OCI-LY3 (cell line): ENCODE measurements at regions not wholly inside any gene's neighbourhood (a gene's known extent, or its start where the extent isn't known, plus 50 kb on each side); places are given as distances from the start of the nearest gene placed in this dataset.

Experiments
- H2AFZ ChIP-seq: fragments of 200-600, 300-600 bp; shearing (Covaris generic); 2 replicates; pipeline ENCODE4 v1.6.0; 2014; ENCODE audit warnings: antibody characterized with exemption, low read depth, low read length
- H3K27ac ChIP-seq: fragments of 200-600, 300-600 bp; sonication (generic); 2 replicates; pipeline ENCODE4 v1.5.1; 2014; ENCODE audit warnings: mild to moderate bottlenecking, low read length, moderate library complexity, mixed read lengths
- H3K27me3 ChIP-seq: fragments of 200-600, 300-600 bp; sonication (generic); 2 replicates; pipeline ENCODE4 v1.6.1; 2014; ENCODE audit warnings: low read depth, low read length, mixed read lengths
- H3K36me3 ChIP-seq: fragments of 200-600, 300-600 bp; sonication (generic); replicated peaks from 2 replicates; pipeline ENCODE3; 2014; ENCODE audit warnings: low read depth, low read length, mixed read lengths
- H3K4me1 ChIP-seq: fragments of 300-600, 200-600 bp; sonication (generic); 2 replicates; pipeline ENCODE4 v1.6.1; 2014; ENCODE audit warnings: low read length, mixed read lengths
- H3K4me2 ChIP-seq: fragments of 200-600, 300-600 bp; sonication (generic); 2 replicates; pipeline ENCODE4 v1.6.1; 2014; ENCODE audit warnings: low read length, mixed read lengths
- H3K4me3 ChIP-seq: fragments of 300-600, 200-600 bp; sonication (generic); 2 replicates; pipeline ENCODE4 v1.5.1; 2014; ENCODE audit warnings: antibody characterized with exemption, mild to moderate bottlenecking, low read length, moderate library complexity
- H3K79me2 ChIP-seq: fragments of 300-600, 200-600 bp; shearing (Covaris generic); 2 replicates; pipeline ENCODE4 v1.6.1; 2014; ENCODE audit warnings: mild to moderate bottlenecking, low read length, mixed read lengths
- H3K9ac ChIP-seq: fragments of 300-600, 200-600 bp; shearing (Covaris generic); 2 replicates; pipeline ENCODE4 v1.6.0; 2014; ENCODE audit warnings: mild to moderate bottlenecking, low read length, moderate library complexity
- H3K9me3 ChIP-seq: fragments of 200-600, 300-600 bp; shearing (Covaris generic); 2 replicates; pipeline ENCODE4 v1.6.1; 2014; ENCODE audit warnings: low read length, mixed read lengths; ENCODE audit not compliant: insufficient read depth
- H4K20me1 ChIP-seq: fragments of 200-600, 300-600 bp; sonication (generic); 2 replicates; pipeline ENCODE4 v1.6.1; 2016; ENCODE audit warnings: low read length, mixed read lengths; ENCODE audit not compliant: insufficient read depth
- EZH2phosphoT487 ChIP-seq: fragments of 200-600 bp; shearing (Covaris generic); IDR thresholded peaks from 2 replicates; pipeline ENCODE4 v1.6.1; 2018; ENCODE audit warnings: antibody characterized with exemption, mixed run types, low read depth
- TF ChIP-seq, protein P1 (sequence below): fragments of 200-600, 300-600 bp; sonication (generic); IDR thresholded peaks from 2 replicates; pipeline ENCODE4 v1.5.1; 2014; ENCODE audit warnings: antibody characterized with exemption, low read length, low read depth

DNA sequence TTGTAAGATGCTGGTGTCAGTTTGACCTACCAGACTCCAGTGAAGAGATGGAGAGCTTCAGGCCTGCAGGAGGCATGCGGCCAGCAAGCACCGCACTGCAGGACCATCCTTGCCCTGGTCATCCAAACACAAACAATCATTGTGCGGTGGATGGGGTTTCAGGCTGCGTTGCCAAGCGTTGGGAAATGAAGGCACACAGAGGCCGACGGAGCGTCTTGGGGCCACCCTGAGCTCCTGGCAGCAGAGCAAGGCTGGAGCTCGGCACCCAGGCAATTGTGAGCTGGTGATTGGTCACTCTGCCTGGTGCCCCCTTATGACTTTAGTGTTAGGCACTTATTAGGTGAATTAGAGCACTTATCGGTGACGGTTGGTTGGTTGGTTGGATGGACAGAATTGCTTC lies 222.6 kb upstream of the RGMA start:
- Histone ChIP-seq H3K79me2 (no peaks in the 10 kb centered on the region), H4K20me1 (no peaks in the 10 kb centered on the region), H3K4me3 (no peak overlapping the region), H3K36me3 (no peaks in the 10 kb centered on the region), H2AFZ (no peak overlapping the region), H3K27ac (no peak overlapping the region), H3K4me2 (no peak overlapping the region), H3K4me1 (no peaks in the 10 kb centered on the region), H3K9me3 (no peaks in the 10 kb centered on the region), H3K9ac (no peak overlapping the region), H3K27me3 (no peaks in the 10 kb centered on the region)
- TF ChIP-seq EZH2phosphoT487 = no peak
- TF ChIP-seq, protein P1, sequence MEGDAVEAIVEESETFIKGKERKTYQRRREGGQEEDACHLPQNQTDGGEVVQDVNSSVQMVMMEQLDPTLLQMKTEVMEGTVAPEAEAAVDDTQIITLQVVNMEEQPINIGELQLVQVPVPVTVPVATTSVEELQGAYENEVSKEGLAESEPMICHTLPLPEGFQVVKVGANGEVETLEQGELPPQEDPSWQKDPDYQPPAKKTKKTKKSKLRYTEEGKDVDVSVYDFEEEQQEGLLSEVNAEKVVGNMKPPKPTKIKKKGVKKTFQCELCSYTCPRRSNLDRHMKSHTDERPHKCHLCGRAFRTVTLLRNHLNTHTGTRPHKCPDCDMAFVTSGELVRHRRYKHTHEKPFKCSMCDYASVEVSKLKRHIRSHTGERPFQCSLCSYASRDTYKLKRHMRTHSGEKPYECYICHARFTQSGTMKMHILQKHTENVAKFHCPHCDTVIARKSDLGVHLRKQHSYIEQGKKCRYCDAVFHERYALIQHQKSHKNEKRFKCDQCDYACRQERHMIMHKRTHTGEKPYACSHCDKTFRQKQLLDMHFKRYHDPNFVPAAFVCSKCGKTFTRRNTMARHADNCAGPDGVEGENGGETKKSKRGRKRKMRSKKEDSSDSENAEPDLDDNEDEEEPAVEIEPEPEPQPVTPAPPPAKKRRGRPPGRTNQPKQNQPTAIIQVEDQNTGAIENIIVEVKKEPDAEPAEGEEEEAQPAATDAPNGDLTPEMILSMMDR = no peak

DNA sequence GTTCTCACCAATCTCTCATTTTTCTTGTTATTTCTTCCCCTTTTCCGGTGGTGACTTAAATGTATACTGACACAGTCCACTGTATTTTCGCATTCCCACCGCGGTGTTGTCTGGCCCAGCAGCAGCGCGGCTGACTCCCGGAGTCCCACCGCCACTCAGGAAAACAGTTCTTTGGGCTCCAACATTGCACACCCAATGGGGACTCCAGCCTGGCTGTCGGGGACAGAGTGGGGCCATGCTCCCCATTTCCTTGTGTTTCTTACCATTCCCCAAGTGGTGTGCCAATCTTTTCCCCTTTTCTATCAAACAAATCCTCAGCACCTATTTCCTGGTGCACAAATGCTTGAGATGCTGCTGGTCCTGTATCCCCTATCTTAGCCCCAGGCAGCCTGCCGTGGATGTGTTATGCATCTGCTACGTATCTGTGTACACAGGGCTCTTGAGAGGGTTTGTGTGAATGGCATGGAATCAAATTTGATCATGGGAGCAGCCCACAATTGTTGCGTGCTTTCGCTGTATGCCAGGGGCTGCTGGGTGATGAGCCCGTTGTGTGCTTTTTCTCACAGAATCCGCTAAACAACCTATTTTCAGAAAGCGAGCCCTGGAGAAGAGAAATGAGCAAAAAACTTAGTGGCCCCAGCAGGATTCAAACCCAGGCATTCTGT lies 219.1 kb upstream of the RGMA start:
- Histone ChIP-seq H2AFZ (no peak overlapping the region), H3K36me3 (no peaks in the 10 kb centered on the region), H3K27me3 (peaks cover 3% of the 10 kb centered on the region; the same call in 1 of the 2 replicates), H3K79me2 (no peaks in the 10 kb centered on the region), H3K27ac (no peak overlapping the region), H3K9ac (no peak overlapping the region), H3K4me3 (no peak overlapping the region), H3K4me2 (no peak overlapping the region), H3K4me1 (no peaks in the 10 kb centered on the region), H4K20me1 (no peaks in the 10 kb centered on the region), H3K9me3 (no peaks in the 10 kb centered on the region)
- TF ChIP-seq EZH2phosphoT487 = no peak
- TF ChIP-seq, protein P1 = no peak

DNA sequence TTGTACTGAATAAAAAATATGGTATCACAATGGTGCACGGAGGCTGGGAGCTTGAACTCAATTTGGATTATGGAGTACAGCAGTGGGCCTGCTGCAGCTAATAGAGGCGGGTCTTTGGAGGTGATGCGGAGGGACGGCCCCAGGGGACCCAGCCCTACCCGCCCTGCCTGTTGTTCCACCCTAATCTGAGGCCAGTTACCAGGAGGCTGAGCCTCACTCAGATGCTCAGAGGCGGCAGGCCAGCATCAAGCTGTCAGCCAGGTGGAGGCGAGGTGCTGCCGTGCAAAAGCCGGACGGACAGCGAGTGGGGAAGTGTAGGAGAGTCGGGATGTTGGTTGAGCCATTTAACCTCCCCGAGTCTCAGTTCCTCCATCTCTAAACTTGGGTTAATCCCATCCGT lies 218.5 kb upstream of the RGMA start:
- H3K27ac ChIP-seq = no peak overlapping the region
- H3K4me1 ChIP-seq = no peaks in the 10 kb centered on the region
- no peak overlapping the region for H3K9ac ChIP-seq
- H3K79me2 ChIP-seq = no peaks in the 10 kb centered on the region
- H3K4me2 ChIP-seq = no peak overlapping the region
- no peaks in the 10 kb centered on the region for H4K20me1 ChIP-seq
- H2AFZ ChIP-seq = no peak overlapping the region
- peaks cover 3% of the 10 kb centered on the region; the same call in 1 of the 2 replicates for H3K27me3 ChIP-seq
- H3K36me3 ChIP-seq = no peaks in the 10 kb centered on the region
- H3K9me3 ChIP-seq = no peaks in the 10 kb centered on the region
- no peak overlapping the region for H3K4me3 ChIP-seq
- TF ChIP-seq EZH2phosphoT487 = no peak
- TF ChIP-seq, protein P1 = no peak

DNA sequence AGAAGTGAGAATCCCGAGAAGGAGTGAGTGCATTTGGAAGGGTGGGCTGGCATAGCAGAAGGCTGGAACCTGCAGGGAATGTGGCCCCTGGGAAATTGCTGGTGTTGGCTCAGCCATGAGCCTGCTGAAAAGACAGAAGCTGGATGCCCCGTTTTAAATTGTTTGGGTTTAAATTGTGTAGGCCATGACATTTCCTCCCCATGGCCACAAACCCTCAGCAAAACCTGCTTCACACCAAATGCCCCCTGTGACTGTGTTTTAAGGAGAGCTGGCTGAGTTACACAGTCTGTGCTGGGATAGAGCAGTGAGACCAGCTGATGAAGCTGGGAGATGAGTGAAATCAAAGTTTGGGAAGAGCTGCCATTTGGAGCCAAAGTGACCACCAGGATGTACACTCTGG lies 216.3 kb upstream of the RGMA start:
- Histone ChIP-seq H3K27me3 (peaks cover 7% of the 10 kb centered on the region), H3K4me1 (no peaks in the 10 kb centered on the region), H3K79me2 (no peaks in the 10 kb centered on the region), H3K27ac (no peak overlapping the region), H3K9me3 (no peaks in the 10 kb centered on the region), H3K9ac (no peak overlapping the region), H2AFZ (no peak overlapping the region), H3K36me3 (no peaks in the 10 kb centered on the region), H3K4me2 (no peak overlapping the region), H3K4me3 (no peak overlapping the region), H4K20me1 (no peaks in the 10 kb centered on the region)
- TF ChIP-seq, protein P1 = no peak
- no peak for TF ChIP-seq EZH2phosphoT487
